Glomerular visceral epithelial cell (primary cell): ENCODE measurements at regions not wholly inside any gene's neighbourhood (a gene's known extent, or its start where the extent isn't known, plus 50 kb on each side); places are given as distances from the start of the nearest gene placed in this dataset.

ENCODE experiments used
- DNase-seq: peaks from one replicate; pipeline ENCODE4 v3.0.0-alpha.2; 2016; ENCODE audit errors: extremely low spot score

DNA sequence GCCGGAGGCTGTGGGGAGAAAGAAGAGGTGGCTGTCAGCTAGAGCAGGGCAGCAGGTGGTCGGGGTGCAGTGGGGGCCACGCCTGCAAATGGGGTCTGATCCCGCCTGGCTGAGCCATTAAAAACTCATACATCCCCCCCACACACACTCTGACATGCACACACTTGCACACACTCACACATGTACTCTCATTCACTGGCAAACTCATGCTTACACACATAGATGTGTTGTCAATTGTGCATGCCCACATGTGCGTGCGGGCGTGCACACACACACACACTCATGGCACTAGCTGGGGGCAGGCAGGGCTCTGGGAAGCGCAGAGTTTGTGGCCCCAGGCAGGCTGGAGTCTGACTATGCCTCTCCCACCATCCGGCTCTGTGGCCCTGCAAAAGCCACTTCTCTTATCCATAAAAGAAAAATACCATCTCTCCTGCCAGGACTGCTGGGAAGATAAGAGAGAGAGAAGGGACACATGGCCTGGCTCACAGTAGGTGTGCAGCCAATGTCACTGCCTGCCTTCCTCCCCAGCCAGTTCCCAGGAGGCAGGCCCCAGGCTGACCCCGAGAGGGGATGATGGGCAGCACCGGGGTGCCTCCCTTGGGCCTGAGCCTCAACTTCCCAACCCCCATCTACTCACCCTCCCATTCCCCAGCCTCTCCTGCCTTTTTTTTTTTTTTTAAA is 163.5 kb upstream of the LINGO1 start:
- no peak for DNase-seq

DNA sequence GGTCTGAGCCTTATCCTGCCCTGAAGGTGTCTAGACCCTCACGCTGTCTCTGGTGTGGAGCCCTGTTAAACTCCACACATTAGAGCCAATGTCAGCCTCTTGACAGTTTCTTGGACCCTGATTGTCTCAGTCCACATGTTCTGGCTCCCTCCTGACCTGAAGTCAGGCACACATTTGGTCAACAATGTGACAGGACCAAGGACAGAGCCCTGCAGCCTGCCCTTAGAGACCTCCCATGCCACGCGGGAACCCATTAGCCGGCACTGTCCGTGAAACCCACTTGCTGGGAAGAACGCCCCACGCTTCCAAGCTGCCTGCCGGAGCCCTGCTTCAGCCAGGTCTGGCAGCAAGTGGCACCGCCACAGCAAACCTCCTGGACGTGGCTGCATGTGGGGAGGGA is 162.7 kb upstream of the LINGO1 start:
- DNase-seq: no peak

DNA sequence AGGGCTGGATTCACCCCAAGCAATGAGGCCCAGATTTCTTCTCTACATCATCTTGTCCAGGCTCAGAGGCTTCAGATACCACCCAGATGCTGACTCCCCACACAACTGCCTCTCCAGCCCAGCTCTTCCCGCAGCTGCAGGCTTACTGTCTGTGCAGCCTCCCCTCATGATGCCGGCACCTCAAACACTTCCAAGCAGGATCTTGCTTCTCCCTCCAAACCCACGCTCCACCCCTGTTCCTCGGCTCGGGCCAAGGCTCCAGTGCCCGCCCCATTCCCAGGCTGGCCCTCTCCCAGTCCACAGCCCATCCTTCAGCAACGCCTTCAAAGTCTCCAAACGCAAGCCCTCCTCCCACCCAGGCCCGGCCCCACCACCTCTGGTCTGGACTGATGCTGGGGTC is 159.2 kb upstream of the LINGO1 start:
- no peak for DNase-seq

DNA sequence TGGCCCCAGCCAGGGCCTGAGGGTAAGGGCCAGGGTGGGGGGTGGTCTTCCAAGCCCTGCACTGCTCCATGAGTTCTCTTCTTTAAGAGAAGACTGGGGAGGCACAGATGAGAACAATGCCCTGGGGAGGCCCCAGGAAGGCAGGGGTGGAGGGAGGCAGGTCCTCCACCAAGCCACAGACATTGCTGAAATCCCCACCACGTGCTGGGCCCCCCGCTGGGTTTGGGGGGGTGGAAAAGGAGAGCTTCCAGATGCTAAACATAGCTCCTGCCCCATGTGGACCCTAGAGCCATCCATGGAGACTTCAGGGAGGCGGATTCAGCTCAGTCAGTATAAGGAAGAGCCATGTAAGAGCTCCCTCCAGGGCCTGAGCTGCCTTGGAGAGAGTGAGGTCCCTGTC is 157.8 kb upstream of the LINGO1 start:
- no peak for DNase-seq

DNA sequence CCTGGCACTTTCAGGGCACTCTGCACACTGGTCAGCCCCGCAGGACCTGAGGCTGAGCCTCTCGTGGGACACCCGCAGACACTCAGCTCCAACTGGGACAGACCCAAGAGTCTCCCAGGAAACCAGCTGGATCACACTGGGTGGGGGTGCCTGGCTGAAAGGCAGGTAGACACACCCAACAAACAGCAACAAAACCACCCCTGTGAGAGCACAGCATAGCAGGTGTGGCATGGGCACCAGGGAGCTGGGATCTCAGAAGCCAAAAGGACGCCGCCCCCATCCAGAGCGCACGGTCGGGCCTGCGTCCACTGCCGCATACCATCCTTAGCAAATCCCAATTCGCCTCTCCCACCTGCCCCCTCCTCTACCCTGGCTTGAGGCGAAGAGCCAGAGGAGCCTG is 154.2 kb upstream of the LINGO1 start:
- no peak for DNase-seq

DNA sequence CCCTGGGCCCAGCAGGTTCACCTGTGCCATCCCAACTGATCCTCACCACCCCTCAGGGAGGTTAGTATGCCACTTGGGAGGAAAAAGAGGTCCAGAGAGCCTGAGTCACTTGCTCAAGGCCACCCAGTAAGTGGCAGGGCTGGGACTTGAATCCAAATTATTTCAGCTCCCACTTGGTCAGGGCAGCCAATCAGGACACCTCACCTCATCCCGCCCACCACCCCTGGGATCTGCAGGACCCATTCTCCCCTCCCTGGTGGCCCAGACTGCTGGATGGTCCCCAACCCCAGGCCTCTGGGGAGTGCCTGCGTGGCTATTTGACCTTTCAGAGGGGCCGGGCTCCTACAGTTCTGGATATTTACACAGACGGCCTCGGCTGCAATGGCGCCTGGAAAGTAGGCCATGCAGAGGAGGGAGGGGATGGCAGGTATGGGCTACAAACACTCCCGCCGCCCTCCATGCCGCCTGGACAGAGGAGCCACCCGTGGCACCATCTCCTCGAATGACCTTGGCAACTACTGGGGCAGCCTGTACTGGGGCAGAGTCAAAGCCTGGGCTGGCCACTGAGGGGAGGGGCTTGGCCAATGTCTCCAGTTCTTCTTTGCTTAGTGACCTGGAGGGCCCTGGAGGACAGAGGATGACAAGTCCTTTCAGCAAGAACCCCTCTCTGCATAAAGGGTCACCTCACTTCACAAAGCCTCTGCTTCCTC is 153.6 kb upstream of the LINGO1 start:
- no peak for DNase-seq

DNA sequence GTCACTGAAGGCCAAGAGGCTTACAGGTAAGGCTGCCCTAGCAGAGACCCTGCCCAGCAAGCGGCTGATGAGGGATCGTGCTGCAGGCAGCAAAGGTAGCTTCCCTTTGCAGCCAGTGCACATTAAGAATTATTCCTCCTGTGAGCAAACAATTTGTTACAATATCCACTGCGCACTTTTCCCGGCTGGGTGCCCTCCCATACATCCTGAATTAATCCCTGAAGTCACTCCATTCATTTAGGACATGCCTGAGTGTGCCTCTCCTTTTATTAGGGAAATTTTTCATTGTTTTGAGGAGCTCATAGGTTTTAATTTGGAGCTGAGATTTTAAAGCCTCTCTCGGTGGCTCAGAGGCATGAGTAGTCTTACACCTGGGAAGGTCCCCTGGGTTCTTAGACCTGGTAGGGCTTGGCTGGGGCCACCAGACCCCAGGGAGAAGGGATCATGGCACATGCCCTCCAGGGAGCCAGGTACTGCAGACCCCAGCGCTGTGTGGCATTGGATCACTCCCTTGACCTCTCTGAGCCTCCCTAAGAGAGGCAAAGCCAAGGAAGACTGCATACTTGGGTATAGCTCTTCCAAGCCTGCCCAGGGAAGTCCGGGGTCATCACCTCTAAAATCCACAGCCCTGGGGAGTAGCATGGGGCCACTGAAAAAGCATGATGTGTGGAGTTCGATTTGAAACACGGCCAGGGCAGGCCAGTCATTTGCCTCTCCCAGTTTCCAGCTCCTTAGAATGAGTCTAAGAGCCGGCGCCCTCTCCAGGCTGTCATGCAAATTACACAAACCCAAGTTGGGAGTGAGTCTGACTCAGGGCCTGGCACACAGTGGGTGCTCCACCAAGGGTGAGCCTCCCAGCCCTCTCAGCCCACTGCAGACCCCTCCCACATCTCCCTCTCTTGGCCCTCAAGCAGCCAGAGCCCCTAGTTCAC is 151.9 kb upstream of the LINGO1 start:
- DNase-seq: no peak

DNA sequence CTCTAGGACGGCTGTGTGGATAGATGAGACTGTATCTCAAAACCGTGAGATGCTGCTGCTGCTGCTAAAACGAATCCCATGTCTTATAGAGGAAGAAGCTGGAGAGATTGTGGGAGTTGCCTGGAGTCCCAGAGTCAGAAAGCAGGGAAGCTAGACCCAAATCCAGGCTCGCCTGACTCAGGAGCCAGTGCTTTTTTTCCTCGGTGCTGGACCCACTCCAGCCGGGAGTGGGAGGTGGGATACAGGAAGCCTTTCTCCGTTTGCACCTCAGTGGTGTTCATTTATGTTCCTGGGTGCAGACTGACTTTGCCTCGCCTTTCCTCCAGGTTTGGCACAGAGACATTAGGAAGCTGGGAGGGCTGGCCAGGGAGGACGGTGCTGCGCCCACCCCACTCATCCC is 150.9 kb upstream of the LINGO1 start:
- no peak for DNase-seq

DNA sequence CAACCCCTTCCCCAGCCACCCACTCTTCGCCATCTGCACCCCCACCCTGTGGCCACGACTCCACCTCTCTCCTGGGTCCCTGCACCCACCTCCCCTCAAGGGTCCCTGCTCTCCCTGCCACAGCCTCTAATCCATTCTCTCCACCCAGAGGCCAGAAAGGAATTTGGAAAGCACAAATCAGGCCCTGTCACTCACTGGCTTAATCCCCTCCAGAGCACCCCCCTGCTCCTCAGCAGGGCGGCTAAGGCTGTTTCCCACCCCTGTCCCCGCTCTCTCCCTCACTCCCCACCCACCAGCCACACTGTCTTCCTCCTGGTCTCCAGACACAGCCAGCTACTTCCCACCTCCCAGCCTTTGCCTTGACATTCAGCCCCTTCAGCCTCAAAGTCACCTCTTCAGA is 150.0 kb upstream of the LINGO1 start:
- DNase-seq: no peak

DNA sequence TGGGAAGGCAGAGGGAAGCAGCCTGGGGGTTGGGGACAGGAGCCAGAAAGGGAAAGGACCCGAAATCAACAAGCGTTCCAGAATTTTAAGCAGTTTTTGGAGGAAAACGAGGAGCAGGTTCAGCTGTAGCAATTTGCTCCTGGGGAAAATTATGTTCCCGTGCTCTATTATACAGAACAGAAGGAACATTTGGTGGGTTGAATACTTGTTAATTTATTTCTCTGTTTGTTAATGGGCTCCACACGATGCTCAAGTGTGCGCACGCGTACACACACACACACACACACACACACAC is 149.2 kb upstream of the LINGO1 start:
- no peak for DNase-seq

DNA sequence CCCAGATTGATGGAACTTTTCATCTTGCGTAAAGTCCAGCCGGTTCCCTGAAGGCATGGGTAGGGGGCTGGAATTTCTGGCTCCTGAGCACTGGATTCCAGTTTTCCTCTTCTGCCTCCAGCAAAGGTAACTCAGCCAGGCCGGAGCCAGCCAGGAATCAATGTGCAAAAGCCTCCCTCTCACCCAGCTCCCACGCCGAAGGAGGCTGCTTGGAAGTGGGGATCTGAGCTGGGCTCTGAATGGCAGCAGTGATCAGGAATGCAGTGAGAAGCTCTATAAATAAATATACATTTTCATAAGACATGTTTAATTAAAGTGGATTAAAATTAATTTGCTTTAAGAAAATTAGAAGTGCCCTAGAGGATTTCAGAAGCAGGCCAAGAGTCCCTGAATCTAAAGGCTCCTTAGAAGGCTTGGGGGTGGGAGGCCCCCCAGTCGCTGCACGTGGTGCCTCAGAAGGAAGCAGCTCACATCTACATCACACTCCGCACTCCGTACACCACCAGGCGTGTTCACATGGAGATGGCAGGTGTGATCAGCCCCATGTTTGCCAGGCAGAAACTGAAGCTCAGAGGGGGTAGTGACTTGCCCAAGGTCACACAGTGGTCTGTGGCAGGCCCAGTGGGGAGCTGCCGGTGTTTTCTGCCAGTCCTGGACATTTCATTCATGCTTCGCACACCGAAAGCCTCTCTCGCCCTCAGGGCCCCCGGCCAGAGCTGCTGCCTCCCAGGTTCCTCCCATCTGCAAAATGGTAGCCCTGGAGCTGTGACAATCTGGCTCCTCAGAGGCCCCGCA is 148.6 kb upstream of the LINGO1 start:
- no peak for DNase-seq

DNA sequence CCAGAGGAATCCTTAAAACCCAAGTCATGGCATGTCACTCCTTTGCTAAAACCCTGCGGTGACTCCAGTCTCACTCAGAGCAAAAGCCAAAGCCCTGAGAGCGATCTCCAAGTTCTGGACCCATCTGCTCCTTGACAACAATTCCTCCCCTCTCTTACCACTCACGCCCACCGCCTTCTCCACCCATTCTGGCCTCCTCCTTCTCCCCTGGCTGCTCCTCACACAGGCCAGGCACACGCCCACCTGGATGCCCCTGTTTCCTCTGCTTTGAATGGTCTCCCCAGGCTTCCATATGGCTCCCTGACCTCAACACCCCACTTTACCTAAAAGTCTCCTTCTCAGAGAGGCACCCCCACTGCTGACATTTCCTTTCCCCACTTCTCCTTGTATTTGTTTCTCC is 146.1 kb upstream of the LINGO1 start:
- DNase-seq: no peak

DNA sequence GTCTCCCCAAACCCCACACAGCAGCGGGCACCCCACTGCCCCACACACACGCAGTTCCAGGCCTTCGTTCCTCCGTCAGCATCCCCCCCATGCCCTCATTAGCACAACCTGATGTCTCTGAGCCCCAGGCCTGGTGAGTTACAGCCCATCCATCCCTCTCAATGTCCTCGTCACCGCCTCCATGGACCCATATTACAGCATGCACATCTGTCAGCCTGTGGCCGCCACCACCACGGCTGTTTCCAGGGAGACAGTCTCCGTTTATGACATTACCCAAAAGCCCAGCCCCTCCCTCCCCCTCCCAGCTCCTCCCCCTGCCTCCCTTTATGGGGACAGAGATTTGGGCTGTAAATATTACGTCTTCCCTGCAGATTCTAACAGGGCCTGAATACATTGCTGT is 143.1 kb upstream of the LINGO1 start:
- no peak for DNase-seq

DNA sequence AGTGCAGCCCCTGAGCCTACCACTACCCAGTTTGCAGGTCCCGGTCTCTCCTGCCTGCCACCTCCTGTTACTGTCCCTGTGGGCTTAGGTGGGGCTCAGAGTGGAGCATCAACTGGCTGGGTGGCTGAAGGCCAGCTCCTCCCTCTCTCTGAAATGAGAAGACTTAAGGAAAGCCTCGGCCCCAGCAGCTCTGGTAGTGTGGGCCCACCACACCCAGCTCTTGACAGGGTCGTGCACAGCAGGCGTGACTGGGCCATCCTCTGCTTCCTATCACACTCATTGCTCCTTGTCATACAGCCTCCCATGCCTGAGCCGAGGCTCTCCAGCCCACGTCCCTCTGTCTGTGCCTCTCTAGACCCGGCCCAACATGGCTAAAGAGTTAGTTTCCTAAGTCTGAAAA is 142.7 kb upstream of the LINGO1 start:
- DNase-seq: no peak

DNA sequence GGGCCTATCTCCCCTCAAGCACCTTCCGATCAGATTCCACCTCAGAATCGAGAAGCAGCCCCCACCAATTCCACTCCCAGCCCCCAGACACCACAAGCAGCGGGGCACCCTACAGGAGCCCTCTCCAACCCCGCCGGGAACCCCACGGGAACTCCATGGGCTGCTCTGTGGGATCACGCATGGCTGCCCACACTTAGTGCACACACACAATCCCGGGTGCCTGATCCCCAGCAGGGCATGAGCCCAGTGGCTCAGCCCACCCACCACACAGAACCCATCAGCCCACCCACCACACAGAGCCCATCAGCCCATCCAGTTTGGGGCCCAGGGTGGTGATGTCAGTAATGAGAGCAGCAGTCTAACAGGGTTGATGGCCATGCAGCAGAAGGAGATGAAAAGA is 141.6 kb upstream of the LINGO1 start:
- DNase-seq: no peak

DNA sequence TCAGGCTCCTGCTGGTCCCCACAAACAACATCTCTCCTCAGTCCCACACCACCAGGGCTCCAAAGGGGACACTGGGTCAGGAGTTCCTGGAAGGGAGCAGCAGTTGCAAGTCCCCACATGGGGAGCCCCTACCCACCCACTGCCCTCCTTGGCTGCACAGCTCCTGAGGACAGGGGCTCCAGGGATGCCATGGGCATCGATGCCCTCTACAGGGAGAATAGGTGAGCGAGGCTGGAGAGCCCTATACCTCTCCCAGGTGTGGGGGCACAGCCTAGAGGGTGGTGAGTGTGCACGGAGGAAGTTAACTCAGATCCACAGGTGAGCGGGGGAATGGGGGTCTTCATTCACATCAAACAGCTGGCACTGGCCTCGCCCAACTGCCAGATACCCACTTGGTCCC is 141.2 kb upstream of the LINGO1 start:
- no peak for DNase-seq

DNA sequence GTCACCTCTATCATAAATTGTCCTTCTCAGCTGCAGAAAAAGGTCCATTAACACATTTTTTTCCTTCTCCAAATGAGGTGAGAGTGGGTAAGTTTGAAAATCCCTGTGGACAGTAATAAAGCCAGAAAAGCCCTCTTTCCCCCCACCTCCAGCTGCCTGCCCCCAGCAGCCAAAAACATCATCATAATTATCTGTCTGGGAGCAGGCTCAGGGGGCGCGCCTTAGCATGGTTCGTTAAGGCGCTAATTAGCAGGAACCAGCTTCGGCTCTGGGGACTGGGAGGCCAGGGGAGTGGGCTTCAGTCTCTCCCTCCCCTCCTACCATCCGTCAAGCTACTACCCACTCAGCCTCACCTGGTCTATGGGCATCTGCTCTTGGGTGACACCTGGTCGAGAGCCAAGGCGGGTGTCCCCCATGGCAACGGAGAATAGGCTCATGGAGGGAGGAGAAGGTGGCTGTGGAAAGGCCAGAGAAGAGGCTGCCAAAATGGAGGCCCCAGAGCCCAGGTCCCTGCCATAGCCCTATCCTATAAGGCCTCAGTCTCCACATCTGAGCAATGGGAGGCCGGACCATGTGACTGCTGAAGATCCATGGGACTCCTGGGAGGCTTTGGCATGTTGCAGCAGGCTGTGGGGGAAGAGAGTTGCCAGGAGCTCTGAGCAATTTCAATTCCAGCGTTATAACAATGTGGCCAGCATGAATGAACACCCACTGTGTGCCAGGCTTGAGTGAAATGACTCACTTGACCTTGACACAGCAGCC is 140.1 kb upstream of the LINGO1 start:
- DNase-seq: no peak

DNA sequence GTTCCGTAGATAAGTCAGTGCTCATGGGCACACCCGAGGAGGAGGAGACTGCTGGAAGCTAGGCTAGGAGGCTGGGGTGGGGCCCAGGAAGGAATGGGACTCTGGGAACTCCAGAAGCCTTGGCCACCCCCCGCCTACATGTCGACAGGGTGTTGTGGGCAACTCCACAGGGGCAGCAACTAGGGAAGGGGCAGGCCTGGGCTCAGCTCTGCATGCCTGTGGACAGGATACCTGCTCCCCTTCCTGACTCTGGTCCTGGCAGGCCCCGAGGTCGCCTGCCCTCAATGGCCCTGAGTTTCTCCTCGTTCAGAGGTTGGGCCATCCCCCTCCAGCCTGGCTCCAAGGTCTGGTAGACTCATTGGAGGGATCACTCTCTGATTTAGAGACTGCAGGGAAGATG is 138.9 kb upstream of the LINGO1 start:
- no peak for DNase-seq

DNA sequence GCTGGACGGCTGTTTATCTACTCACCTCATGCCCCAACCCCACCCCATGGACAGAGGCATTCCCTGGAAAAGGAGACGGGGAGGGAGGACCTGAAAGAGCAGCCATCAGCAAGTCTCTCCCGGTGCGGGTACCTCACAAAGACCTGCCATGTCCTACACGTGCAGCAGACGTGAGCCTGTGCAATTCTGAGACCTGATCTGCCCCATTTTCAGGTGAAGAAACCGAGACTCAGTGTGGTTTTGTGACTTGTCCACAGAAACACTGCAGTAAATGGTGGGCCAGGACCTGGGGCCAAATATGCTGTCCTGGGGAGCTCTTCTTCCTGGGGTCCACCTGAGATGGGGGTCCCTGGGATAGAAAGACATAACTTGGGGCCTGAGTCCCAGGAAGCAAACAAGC is 137.0 kb upstream of the LINGO1 start:
- DNase-seq: no peak

DNA sequence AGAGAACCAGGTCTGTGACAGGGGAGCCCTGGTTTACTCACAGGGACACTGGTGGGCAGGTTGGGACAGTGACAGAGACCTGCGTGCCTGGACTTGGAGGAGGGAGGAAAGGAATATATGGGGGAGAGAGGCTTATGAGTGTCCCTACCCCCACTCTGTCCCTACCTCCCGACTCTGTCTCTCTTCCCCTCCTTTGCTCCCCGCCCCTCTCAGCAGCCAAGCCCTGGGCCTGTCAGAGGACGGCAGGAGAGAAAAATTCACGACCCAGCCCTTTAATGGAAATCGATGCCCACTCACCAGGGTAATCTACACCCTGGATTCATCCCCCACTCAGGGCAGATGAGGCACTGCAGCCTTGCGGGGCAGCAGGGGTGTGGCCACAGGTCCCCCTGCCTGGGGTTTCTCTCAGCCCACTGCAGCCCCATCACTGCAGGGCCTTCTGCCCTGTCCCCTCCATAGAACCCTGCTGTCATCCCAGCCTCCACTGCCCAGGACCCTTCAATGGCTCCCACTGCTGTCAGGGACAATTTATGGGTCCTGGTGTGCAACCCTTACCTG is 135.9 kb upstream of the LINGO1 start:
- DNase-seq: no peak

DNA sequence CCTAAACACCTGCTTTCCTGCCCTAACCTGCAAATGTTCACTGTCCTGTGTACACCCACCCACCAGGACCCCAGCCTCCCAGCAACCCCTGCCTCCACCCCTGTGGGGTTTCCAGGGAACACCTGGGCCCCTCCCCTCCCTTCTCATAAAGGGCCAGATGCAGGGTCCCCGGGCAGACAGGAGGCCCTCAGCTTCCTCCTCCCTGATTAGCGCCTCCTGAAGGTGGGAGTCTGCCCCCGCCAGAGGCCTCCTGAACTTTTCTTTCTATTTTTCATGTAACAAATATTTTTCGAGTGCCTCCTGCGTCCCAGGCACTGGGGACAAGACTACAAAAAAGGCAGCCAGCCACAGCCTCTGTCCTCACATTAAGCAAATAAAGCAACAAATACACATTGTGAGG is 135.4 kb upstream of the LINGO1 start:
- DNase-seq: no peak
